ENCODE measurements at regions not wholly inside any gene's neighbourhood (a gene's known extent, or its start where the extent isn't known, plus 50 kb on each side); places are given as distances from the start of the nearest gene placed in this dataset.
"Not testable (repeated sequence)": the region's sequence is repeated elsewhere in the genome, so short reads cannot be mapped to it uniquely, and the experiment has no call there.

DNA sequence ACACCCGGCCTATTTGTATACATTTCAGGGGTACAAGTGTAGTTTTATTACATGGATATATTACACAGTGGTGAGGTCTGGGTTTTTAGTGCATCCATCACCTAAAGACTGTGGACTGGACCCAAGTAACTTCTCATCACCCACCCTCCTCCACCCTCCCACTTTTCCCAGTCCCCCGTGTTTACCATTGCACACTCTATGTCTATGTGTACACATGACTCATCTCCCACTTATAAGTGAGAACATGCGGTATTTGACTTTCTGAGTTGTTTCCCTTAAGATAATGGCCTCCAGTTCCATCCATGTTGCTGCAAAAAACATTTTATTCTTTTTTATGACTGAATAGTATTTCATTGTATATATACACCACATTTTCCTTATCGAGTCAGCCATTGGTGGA is 98.9 kb upstream of the WAC start:
- no peak for DNase-seq (ENCODE audit: low read depth in 4 of 4, low spot score in 1 of 4)

DNA sequence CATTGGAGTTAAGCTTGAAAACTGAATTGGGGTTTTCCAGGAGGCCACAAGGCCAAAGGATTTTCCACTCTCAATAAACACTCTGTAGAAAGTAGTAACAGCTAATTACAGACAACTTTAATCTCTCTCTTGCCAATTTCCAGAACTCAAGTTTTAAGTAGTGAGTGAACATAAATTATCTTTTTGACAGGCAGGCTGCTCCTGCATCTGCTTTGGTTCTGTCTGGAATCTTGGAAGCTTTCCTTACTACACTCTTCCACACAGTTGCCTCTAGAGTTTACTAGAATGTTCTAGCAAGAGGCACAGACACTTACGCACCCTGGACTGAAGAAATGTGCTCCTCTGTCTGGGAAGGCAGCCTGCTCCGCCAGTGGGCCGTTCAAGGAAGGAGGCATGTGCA is 90.5 kb upstream of the WAC start:
- no peak for DNase-seq (ENCODE audit: low read depth in 4 of 4, low spot score in 1 of 4)

DNA sequence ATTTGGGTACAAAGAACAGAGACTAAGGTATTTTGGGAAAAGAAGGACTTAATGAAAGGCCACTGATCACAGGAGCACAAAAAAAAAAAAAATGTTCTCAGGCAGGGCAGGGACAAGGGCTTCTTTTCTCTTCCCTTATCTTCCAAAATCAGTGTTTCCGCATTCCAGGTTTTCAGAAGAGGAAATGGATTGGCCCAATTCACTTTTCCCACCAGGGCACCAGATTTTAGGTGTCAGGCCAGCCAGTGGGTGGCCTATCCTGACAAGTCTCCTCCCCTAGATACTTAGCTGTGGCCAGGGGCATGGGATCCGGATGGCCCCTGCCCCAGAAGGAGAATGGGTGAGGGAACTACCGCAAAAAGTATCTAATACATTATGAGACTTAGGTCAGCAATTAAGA is 88.9 kb upstream of the WAC start:
- DNase-seq (ENCODE audit: low read depth in 4 of 4, low spot score in 1 of 4) = no peak

DNA sequence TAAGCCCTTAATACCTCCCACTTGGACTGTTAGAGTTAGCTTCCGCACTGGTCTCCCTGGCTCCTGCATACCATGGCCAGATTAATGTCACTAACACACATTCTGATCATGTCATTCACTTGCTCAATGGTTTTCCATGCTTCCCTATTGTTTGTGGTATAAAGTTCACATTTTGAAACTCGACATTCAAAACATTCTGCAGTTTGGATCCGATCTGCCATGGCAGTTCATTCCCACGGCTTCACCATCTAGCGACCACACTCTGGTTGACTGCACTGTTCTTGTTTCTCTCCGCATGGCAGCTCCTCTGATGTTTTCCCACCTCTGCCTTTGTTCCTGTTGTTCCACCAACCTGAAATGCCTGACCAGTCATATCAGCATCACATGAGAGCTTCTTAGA is 87.4 kb upstream of the WAC start:
- no peak for DNase-seq (ENCODE audit: low read depth in 4 of 4, low spot score in 1 of 4)

DNA sequence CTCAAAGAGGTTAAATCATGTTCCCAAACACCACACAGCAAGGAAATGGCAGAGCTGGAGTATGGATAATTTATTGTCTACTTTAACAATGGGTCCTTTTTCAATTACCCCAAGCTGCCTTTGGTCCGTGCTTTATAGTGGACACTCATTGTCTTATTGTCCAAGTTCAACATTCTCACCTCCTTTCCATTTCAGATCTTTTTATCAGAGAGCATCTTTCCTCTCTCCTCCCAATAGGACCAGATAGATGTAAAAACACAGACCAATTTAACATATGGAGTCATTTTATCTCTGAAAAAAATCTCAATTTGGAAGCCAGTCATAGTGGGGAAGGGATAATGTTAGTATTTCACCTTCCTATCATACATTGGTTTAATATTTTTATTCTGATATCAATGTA is 83.5 kb upstream of the WAC start:
- DNase-seq (ENCODE audit: low read depth in 4 of 4, low spot score in 1 of 4) = no peak

GRCh38 chr10:28449926-28450325 is 83.0 kb upstream of the WAC start:
- DNase-seq (ENCODE audit: low read depth in 4 of 4, low spot score in 1 of 4) = no peak

- DNase-seq (ENCODE audit: low read depth in 4 of 4, low spot score in 1 of 4) = no peak
These were observed 79.0 kb upstream of the WAC start for GRCh38 chr10:28453926-28454325.

GRCh38 chr10:28457110-28457509 is 75.8 kb upstream of the WAC start:
- no peak for DNase-seq (ENCODE audit: low read depth in 4 of 4, low spot score in 1 of 4)

DNA sequence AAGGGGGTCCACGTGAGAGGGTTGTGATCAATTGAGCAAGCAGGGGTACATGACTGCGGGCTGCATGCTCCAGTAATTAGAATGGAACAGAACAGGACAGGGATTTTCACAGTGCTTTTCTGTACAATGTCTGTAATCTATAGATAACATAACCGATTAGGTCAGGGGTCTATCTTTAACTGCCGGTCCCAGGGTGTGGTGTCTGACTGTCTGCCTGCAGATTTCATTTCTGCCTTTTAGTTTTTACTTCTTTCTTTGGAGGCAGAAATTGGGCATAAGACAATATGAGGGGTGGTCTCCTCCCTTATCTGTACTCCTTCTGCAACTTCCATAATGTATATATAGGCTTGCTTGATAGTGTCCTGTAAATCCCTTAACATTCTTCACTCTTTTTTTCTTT is 75.0 kb upstream of the WAC start:
- not testable (repeated sequence) for DNase-seq (ENCODE audit: low read depth in 4 of 4, low spot score in 1 of 4)

GRCh38 chr10:28459453-28460144 is 73.3 kb upstream of the WAC start:
- DNase-seq (ENCODE audit: low read depth in 4 of 4, low spot score in 1 of 4) = no peak

DNA sequence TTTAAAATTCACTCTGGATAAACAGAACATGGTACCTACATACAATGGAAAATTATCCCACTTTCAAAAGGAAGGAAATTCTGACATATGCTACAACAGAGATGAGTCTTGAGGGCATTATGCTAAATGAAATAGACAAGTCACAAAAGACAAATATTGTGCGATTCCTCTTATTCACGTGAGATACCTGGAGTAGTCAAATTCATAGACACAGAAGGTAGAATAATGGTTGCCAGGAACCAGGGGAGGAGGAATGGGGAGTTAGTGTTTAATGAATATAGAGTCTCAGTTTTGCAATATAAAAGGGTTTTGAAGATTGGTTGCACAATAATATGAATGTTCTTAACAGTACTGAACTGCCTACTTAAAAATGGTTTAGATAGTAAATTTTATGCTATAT is 69.8 kb upstream of the WAC start:
- DNase-seq (ENCODE audit: low read depth in 4 of 4, low spot score in 1 of 4) = no peak

GRCh38 chr10:28463676-28464395 is 69.1 kb upstream of the WAC start:
- DNase-seq (ENCODE audit: low read depth in 4 of 4, low spot score in 1 of 4) = no peak

- no peak for DNase-seq (ENCODE audit: low read depth in 4 of 4, low spot score in 1 of 4)
These were observed 65.3 kb upstream of the WAC start for GRCh38 chr10:28467615-28468014.

DNA sequence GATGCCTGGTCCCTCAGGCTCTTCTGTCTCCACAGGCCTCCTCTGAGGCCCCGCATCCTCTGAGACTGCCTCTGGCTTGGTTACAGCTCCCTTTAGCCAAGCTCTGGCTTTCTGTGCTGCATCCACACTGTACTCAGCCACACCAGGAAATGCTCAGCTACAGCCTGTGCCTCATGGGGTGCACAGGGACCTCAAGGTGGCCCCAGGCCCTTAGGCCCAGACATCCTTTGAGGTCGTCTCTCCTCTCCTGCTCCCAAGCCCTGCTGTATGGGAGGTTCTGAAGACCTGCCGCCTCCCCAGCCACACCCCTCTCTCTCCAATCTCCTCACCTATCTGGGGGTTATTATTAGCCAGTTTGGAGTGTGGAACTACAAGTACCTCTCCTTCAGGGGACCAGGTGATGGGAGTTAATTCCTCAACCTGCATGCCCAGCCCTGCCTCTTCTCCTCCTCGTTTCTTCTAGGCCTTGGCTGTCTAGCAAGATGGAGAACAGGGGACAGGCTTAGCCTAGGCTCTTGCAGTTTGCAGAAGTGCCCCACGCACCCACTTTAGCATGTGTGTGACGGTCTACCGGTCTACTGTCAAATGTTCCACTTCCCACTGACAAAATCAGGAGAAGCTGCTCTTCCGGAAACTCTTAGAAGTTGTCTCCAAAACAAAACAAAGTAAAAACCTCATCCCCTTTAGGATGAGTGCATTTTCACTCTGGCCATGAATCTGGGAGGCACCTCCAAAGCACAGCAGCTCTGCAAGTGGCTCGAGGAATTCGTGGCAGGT is 64.0 kb upstream of the WAC start:
- DNase-seq (ENCODE audit: low read depth in 4 of 4, low spot score in 1 of 4) = no peak

DNA sequence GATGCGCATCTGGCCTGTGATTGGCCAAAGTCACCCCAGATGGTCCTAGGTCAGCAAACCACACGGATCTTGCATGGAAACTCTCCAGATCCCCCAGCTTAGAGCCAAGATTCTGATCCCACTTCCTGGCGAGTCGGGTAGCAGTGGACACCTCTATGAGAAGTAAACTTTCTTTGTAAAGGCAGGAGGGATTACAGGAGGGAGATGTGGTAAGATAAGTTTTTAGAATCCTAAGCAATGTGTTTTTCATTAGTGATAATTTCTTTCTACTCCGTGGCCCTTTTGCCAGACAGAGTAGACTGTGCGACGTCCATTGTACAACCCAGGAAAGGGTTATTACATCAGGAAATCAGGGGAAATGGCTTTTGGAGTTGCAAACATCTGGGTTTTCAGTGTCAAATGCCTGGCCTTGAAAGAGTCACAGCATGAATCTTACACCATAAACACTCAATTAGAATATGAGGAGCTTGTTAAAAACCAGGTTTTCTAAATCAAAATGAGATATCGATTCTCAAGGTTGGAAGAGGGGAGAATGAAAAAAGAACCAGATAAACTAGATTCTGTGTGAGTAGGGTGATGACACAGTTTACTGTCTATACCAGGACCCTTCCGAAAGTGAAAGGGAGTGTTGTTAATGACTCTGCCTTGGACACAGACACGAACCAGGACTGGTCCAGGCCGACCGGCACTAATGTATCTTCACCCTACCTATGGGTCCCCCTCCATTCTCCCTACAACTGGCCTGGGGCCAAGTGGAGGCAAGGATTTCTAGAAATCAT is 61.9 kb upstream of the WAC start:
- no peak for DNase-seq (ENCODE audit: low read depth in 4 of 4, low spot score in 1 of 4)

DNA sequence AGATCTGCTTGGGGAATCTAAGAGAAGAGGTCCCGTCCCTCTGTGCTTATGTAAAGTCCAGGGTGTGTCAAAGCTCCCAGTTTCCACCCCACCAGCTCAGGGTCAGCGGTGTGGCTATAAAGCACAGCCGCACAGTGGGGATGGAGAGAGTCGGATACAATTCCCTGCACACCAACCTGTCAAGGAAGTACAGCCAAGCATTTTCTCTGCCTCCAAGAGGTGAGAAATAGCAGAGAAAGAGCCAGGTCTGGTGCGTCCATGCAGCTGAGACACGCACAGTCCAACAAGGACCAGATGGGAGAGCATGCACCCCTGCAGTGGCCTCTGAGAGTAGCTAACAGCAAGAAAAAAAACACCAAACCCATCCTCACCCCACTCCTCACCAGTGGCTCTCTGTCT is 61.3 kb upstream of the WAC start:
- no peak for DNase-seq (ENCODE audit: low read depth in 4 of 4, low spot score in 1 of 4)

DNA sequence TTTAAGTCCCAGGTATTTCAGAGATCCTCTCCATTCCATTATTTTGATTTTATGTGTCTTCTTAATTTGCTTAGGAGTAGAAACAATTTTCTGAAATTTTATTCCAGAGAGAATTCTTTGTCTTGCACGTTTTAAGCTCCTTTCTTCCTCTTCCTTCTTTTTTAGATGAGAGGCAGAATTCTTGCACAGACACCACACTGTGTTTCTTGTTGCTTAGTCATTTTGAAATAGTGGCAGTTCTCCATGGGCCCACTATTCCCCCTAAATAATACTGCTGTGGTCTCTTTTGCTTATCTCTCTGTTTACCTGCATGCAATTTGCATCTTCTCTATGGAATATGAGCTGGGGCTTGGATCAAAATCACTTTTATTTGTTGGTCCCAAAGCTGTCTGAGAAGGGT is 54.3 kb upstream of the WAC start:
- DNase-seq (ENCODE audit: low read depth in 4 of 4, low spot score in 1 of 4) = no peak

DNA sequence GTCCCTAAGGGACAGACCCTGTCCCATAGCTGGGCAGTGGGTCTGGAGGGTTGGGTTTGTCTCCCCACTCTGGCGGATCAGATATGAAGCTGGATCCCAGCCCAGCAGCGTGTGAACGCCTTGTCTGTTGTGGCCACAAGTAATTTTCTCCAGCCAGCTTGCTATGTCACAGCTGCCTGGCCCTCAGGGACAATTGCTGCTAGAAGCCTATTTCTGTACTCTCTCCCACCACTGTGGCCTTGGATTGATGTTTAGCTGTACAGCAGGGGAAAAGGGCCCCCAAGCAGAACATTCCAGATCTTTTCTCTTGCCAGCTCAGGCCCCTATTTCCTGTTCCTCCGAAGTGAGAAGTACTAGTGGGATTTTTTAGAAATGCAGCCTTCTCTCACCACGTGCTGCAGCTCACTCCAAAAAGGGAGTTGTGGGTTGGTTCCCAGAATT is 53.5 kb upstream of the WAC start:
- no peak for DNase-seq (ENCODE audit: low read depth in 4 of 4, low spot score in 1 of 4)

- no peak for DNase-seq (ENCODE audit: low read depth in 4 of 4, low spot score in 1 of 4)
These were observed 52.8 kb upstream of the WAC start for GRCh38 chr10:28479927-28480627.

- DNase-seq (ENCODE audit: low read depth in 4 of 4, low spot score in 1 of 4) = no peak
These were observed 52.3 kb upstream of the WAC start for GRCh38 chr10:28480628-28480965.

DNA sequence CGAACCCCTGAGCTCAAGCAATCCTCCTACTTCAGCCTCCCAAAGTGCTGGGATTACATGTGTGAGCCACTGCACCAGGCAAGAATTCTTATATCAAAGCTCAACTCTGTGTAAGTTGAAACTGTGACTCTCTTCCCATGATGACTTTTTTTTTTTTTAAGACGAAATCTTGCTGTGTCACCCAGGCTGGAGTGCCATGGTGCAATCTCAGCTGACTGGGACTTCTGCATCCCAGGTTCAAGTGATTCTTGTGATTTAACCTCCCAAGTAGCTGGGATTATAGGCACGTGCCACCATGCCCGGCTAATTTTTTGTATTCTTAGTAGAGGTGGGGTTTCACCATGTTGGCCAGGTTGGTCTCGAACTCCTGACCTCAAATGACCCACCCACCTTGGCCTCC is 51.6 kb upstream of the WAC start:
- DNase-seq (ENCODE audit: low read depth in 4 of 4, low spot score in 1 of 4) = not testable (repeated sequence)

Data from stimulated activated CD4-positive, alpha-beta T cell treated with anti-CD3 and anti-CD28 coated beads, Interleukin-1b, Interleukin-23, amount 100 ng/mL, for 24 hours (primary cell).